Fibroblast of pulmonary artery (primary cell): ENCODE measurements at regions not wholly inside any gene's neighbourhood (a gene's known extent, or its start where the extent isn't known, plus 50 kb on each side); places are given as distances from the start of the nearest gene placed in this dataset.

Experiments used
- DNase-seq: peaks from one replicate; pipeline ENCODE4 v3.0.0-alpha.2; 2010; ENCODE audit warnings: low read depth
- H3K4me3 ChIP-seq: replicated peaks from 2 replicates; pipeline ENCODE4 v1.5.1; 2011; ENCODE audit warnings: low read depth, mild to moderate bottlenecking, control low read depth, low read length, moderate library complexity
- CTCF ChIP-seq: IDR thresholded peaks from 2 replicates; pipeline ENCODE4 v1.5.1; 2011; ENCODE audit warnings: mild to moderate bottlenecking, control low read depth, low read length, inconsistent platforms; ENCODE audit errors: missing control alignments

- DNase-seq: no peak
- H3K4me3 ChIP-seq: no peak overlapping the region
- no peak for TF ChIP-seq CTCF
These were observed 286.4 kb upstream of the SP4 start for GRCh38 chr7:21141476-21141875.

GRCh38 chr7:21142081-21142480 is 285.8 kb upstream of the SP4 start:
- DNase-seq: no peak
- H3K4me3 ChIP-seq: no peak overlapping the region
- TF ChIP-seq CTCF: no peak

DNA sequence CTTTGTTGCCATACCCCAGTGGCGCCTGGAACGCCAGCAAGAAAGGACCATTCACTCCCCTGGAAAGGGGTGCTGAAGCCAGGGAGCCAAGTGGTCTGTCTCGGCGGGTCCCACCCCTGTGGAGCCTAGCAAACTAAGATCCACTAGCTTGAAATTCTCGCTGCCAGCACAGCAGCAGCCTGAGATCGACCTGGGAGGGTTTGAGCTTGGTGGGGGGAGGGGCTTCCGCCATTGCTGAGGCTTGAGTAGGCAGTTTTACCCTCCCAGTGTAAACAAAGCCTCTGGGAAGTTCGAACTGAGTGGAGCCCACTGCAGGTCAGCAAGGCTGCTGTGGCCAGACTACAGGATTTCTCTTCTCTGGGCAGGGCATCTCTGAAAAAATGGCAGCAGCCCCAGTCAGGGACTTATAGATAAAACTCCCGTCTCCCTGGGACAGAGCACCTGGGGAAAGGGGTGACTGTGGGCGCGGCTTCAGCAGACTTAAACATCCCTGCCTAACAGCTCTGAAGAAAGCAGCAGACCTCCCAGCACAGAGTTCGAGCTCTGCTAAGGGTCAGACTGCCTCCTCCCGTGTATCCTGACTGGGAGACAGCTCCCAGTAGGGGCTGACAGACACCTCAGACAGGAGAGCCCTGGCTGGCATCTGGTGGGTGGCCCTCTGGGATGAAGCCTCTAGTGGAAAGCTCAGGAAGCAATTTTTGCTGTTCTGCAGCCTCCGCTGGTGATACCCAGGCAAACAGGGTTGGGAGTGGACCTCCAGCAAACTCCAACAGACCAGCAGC is 281.1 kb upstream of the SP4 start:
- no peak overlapping the region for H3K4me3 ChIP-seq
- DNase-seq: no peak
- TF ChIP-seq CTCF: no peak

GRCh38 chr7:21149809-21150208 is 278.1 kb upstream of the SP4 start:
- DNase-seq: no peak
- TF ChIP-seq CTCF: no peak
- no peak overlapping the region for H3K4me3 ChIP-seq

DNA sequence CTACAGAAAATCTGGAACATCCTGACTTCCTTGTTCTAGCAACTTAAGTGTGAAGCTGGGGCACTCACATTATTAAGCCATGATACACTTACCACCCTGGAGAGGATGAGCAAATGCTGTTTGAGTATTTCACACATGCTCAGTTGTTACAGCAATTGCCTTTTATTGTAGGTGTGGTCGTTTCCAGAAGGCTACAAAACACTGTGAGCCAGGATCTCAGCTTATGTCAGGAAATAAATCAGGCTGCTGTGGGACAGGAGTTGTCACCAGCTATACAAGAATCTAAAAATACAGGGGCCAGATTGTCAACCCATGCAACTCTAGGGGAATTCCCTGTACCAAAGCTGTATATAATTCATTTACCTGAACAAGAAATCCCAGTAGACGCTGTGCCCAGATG is 273.3 kb upstream of the SP4 start:
- no peak for DNase-seq
- H3K4me3 ChIP-seq: no peak overlapping the region
- no peak for TF ChIP-seq CTCF

DNA sequence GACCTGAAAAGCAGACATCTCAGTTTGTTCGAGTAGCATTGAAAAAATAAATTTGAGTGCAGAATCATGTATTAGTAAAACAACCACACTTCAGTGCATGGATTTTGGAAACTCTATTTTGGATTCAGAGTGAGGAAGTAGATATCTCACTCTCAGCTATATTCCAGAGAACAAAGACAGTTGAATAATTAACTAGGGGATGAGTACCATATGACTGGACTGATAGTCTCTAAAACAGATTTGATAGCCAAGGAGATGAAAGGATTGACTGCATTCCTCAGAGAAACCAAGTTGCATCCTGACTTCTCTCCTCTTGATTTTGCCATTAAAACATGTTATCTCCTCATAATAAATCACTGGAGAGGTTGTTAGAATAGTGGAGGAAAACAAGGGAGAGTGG is 268.4 kb upstream of the SP4 start:
- no peak overlapping the region for H3K4me3 ChIP-seq
- TF ChIP-seq CTCF: no peak
- DNase-seq: no peak

DNA sequence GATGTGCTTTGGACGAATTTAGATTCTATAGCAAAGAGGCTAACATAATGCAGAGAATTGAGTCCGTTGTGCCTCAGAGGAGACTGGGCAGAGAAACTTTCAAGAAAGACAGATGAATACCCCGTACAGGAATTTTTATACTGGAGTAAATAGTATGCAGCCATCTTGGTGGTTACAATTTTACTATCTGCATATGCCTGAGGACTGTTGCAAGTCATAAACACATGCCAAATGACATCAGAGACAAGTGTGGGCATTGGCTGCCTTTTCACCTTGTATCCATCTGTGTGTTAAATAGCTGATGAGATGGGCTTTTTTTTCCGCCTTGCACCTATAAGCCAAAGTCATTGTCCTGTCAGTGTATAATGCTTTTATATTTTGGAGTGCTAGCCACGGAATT is 267.5 kb upstream of the SP4 start:
- no peak for DNase-seq
- TF ChIP-seq CTCF: no peak
- no peak overlapping the region for H3K4me3 ChIP-seq
